ENCODE measurements at regions not wholly inside any gene's neighbourhood (a gene's known extent, or its start where the extent isn't known, plus 50 kb on each side); places are given as distances from the start of the nearest gene placed in this dataset.

- no peak for TF ChIP-seq NFIC (IDR thresholded peaks at IDR 0.05; ENCODE audit: borderline replicate concordance)
- no peak for TF ChIP-seq FOSL2 (IDR thresholded peaks at IDR 0.05; ENCODE audit: borderline replicate concordance, low read depth)
- CTCF ChIA-PET: interaction anchor here (1.4 kb wide), 1 partner anchor 8 kb away, joined by 3 read pairs; no protein-coding TSS in a partner anchor
- 32% methylated on average over 6 of the region's 6 CpGs for WGBS (ENCODE audit: low lambda C conversion rate)
- Histone ChIP-seq H4K20me1 (ENCODE audit: insufficient read depth) (no peaks in the 10 kb centered on the region), H3K4me1 (ENCODE audit: control insufficient read depth in 1 of 2, insufficient read depth in 2 of 2, low read depth in 1 of 2, low read length in 1 of 2) (no peaks in the 10 kb centered on the region), H2AFZ (ENCODE audit: low read depth) (no peak overlapping the region), H3K36me3 (replicated peaks in 1 of 2; ENCODE audit: control insufficient read depth in 1 of 2, insufficient read depth in 2 of 2, low read length in 1 of 2) (no peaks in the 10 kb centered on the region), H3K4me2 (no peak overlapping the region), H3K27me3 (ENCODE audit: insufficient read depth) (no peaks in the 10 kb centered on the region), H3F3A (replicated peaks; ENCODE audit: insufficient read depth) (no peaks in the 10 kb centered on the region), H3K9ac (no peak overlapping the region), H3K9me3 (no peaks in the 10 kb centered on the region), H3K27ac (ENCODE audit: low read depth in 2 of 2, low read length in 1 of 2) (no peak overlapping the region), H3K4me3 (ENCODE audit: low read depth in 2 of 2, low read length in 1 of 2) (no peak overlapping the region), H3K9me2 (no peaks in the 10 kb centered on the region), H3K79me2 (ENCODE audit: insufficient read depth) (no peaks in the 10 kb centered on the region)
- no peak for DNase-seq
- POLR2A ChIA-PET: no interaction called here
Measured at GRCh38 chr11:39960206-39960605, 1499.2 kb downstream of the LRRC4C start.

GRCh38 chr11:39932966-39933365 is 1526.5 kb downstream of the LRRC4C start:
- CTCF ChIA-PET: no interaction called here
- WGBS (ENCODE audit: low lambda C conversion rate): 11% methylated on average over 3 of the region's 3 CpGs
- no peak for TF ChIP-seq NFIC (IDR thresholded peaks at IDR 0.05; ENCODE audit: borderline replicate concordance)
- TF ChIP-seq JUND (IDR thresholded peaks at IDR 0.05): no peak
- TF ChIP-seq TAF1 (IDR thresholded peaks at IDR 0.05; ENCODE audit: borderline replicate concordance, low read depth, low read length): no peak
- no peak for TF ChIP-seq FOXM1 (IDR thresholded peaks at IDR 0.05; ENCODE audit: low read depth)
- TF ChIP-seq EZH2phosphoT487 (IDR thresholded peaks at IDR 0.05; ENCODE audit: borderline replicate concordance, low read depth): no peak
- TF ChIP-seq CHD2 (IDR thresholded peaks at IDR 0.05; ENCODE audit: low read length, partially characterized antibody): no peak
- TF ChIP-seq PBX3 (IDR thresholded peaks at IDR 0.05): no peak
- TF ChIP-seq RFX5 (IDR thresholded peaks at IDR 0.05; ENCODE audit: low read length): no peak
- TF ChIP-seq RCOR1 (IDR thresholded peaks at IDR 0.05; ENCODE audit: low read length): no peak
- TF ChIP-seq MAX (IDR thresholded peaks at IDR 0.05; ENCODE audit: low read depth): no peak
- no peak for TF ChIP-seq ZBTB33 (IDR thresholded peaks at IDR 0.05; ENCODE audit: borderline replicate concordance, low read depth)
- TF ChIP-seq MXI1 (IDR thresholded peaks at IDR 0.05; ENCODE audit: low read depth, low read length): no peak
- no peak for TF ChIP-seq TEAD4 (IDR thresholded peaks at IDR 0.05; ENCODE audit: borderline replicate concordance, insufficient read depth)
- no peak for TF ChIP-seq TCF12 (IDR thresholded peaks at IDR 0.05)

More at GRCh38 chr11:39932966-39933365, 1526.5 kb downstream of the LRRC4C start:
- no peaks in the 10 kb centered on the region for H3F3A ChIP-seq (replicated peaks; ENCODE audit: insufficient read depth)
- H3K4me1 ChIP-seq (ENCODE audit: control insufficient read depth in 1 of 2, insufficient read depth in 2 of 2, low read depth in 1 of 2, low read length in 1 of 2): no peaks in the 10 kb centered on the region
- DNase-seq: no peak
- POLR2A ChIA-PET: no interaction called here
- H3K4me3 ChIP-seq (ENCODE audit: low read depth in 2 of 2, low read length in 1 of 2): no peak overlapping the region
- no peaks in the 10 kb centered on the region for H3K9me2 ChIP-seq
- no peak overlapping the region for H3K9ac ChIP-seq
- no peaks in the 10 kb centered on the region for H3K27me3 ChIP-seq (ENCODE audit: insufficient read depth)
- no peaks in the 10 kb centered on the region for H3K9me3 ChIP-seq
- no peak overlapping the region for H3K4me2 ChIP-seq
- no peak overlapping the region for H2AFZ ChIP-seq (ENCODE audit: low read depth)
- H4K20me1 ChIP-seq (ENCODE audit: insufficient read depth): no peaks in the 10 kb centered on the region
- no peaks in the 10 kb centered on the region for H3K36me3 ChIP-seq (replicated peaks in 1 of 2; ENCODE audit: control insufficient read depth in 1 of 2, insufficient read depth in 2 of 2, low read length in 1 of 2)
- H3K27ac ChIP-seq (ENCODE audit: low read depth in 2 of 2, low read length in 1 of 2): no peak overlapping the region
- H3K79me2 ChIP-seq (ENCODE audit: insufficient read depth): no peaks in the 10 kb centered on the region

All from SK-N-SH (cell line).